Activated CD8-positive, alpha-beta memory T cell treated with anti-CD3 and anti-CD28 coated beads for 36 hours (primary cell): ENCODE measurements at regions not wholly inside any gene's neighbourhood (a gene's known extent, or its start where the extent isn't known, plus 50 kb on each side); places are given as distances from the start of the nearest gene placed in this dataset.

Experiments used
- CTCF ChIA-PET: fragments of 350-600 bp; sonication (Branson Sonifier 250); formaldehyde crosslinking; loops from one replicate; lab custom pipeline; 2021; ENCODE audit warnings: antibody characterized with exemption; lab: Charles Lee
- POLR2A ChIA-PET: fragments of 350-600 bp; sonication (Branson Sonifier 250); formaldehyde crosslinking; loops from one replicate; lab custom pipeline; 2021; ENCODE audit warnings: antibody characterized with exemption; lab: Charles Lee

GRCh38 chr6:19759117-19759880, 77.9 kb upstream of the ID4 start:
- POLR2A ChIA-PET = no interaction called here
- CTCF ChIA-PET = no interaction called here

- CTCF ChIA-PET = no interaction called here
- POLR2A ChIA-PET = no interaction called here
These were observed 76.0 kb upstream of the ID4 start for GRCh38 chr6:19761121-19761520.

- ChIA-PET CTCF (no interaction called here), POLR2A (no interaction called here)
These were observed 65.3 kb upstream of the ID4 start for GRCh38 chr6:19771753-19772336.

GRCh38 chr6:19772891-19773290, 64.3 kb upstream of the ID4 start:
- POLR2A ChIA-PET = no interaction called here
- CTCF ChIA-PET = no interaction called here

GRCh38 chr6:19781269-19781668, 55.9 kb upstream of the ID4 start:
- CTCF ChIA-PET = no interaction called here
- POLR2A ChIA-PET = no interaction called here

GRCh38 chr6:19782588-19782987, 54.6 kb upstream of the ID4 start:
- POLR2A ChIA-PET = no interaction called here
- CTCF ChIA-PET = no interaction called here
